ENCODE measurements at regions not wholly inside any gene's neighbourhood (a gene's known extent, or its start where the extent isn't known, plus 50 kb on each side); places are given as distances from the start of the nearest gene placed in this dataset.
"Not testable (repeated sequence)": the region's sequence is repeated elsewhere in the genome, so short reads cannot be mapped to it uniquely, and the experiment has no call there.

- H3K27me3 Mint-ChIP-seq, result peaks cover 29% of the 10 kb centered on the region
- intact Hi-C loops (cut with micrococcal nuclease); H3K27ac Mint-ChIP-seq; DNase-seq; ATAC-seq (ENCODE audit: low read depth); H3K4me3 Mint-ChIP-seq; H3K4me1 Mint-ChIP-seq; H3K9me3 Mint-ChIP-seq; H3K36me3 Mint-ChIP-seq (ENCODE audit: low read depth); CTCF ChIA-PET; POLR2A ChIA-PET: not testable (repeated sequence)
Observed at GRCh38 chr12:48409938-48410337, 59.2 kb upstream of the ZNF641 start.

DNA sequence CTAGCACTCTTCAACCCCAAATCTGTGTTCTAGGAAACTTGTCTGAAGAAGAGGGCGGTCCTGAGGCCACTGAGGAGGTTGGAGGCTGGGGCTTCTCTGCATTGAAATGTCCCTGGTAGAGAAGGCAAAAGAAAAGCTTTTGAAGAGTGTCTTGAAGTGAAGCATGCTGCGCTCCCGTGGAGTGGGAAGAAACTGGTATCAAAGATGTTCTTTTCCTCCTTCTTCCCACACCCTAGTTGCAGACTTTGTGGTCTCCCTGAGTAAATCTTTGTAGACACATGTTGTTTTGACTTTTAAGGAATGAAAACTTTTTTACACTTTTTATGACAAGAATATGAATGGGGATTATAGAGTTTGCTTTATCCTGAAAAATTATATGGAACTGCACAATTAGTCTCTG lies 59.0 kb upstream of the ANP32D start:
- ATAC-seq (ENCODE audit: low read depth), result no peak
- Mint-ChIP-seq H3K4me3 (no peak overlapping the region), H3K36me3 (ENCODE audit: low read depth) (no peaks in the 10 kb centered on the region), H3K27ac (no peak overlapping the region), H3K9me3 (peaks cover 5% of the 10 kb centered on the region), H3K27me3 (peaks cover 47% of the 10 kb centered on the region), H3K4me1 (no peaks in the 10 kb centered on the region)
- DNase-seq, result no peak
- CTCF ChIA-PET, result no interaction called here
- POLR2A ChIA-PET, result no interaction called here
- intact Hi-C loops (cut with micrococcal nuclease), result no loop called here
- TF ChIP-seq CTCF (IDR thresholded peaks at IDR 0.05), result no peak

GRCh38 chr12:48414021-48414420 lies 58.3 kb upstream of the ANP32D start:
- no peak overlapping the region for H3K27ac Mint-ChIP-seq
- DNase-seq, result no peak
- no peaks in the 10 kb centered on the region for H3K4me1 Mint-ChIP-seq
- no peak overlapping the region for H3K4me3 Mint-ChIP-seq
- intact Hi-C loops (cut with micrococcal nuclease), result no loop called here
- H3K9me3 Mint-ChIP-seq, result peaks cover 4% of the 10 kb centered on the region
- H3K27me3 Mint-ChIP-seq, result peaks cover 44% of the 10 kb centered on the region
- no peak for ATAC-seq (ENCODE audit: low read depth)
- POLR2A ChIA-PET, result no interaction called here
- CTCF ChIA-PET, result no interaction called here
- no peak for TF ChIP-seq CTCF (IDR thresholded peaks at IDR 0.05)
- H3K36me3 Mint-ChIP-seq (ENCODE audit: low read depth), result no peaks in the 10 kb centered on the region

DNA sequence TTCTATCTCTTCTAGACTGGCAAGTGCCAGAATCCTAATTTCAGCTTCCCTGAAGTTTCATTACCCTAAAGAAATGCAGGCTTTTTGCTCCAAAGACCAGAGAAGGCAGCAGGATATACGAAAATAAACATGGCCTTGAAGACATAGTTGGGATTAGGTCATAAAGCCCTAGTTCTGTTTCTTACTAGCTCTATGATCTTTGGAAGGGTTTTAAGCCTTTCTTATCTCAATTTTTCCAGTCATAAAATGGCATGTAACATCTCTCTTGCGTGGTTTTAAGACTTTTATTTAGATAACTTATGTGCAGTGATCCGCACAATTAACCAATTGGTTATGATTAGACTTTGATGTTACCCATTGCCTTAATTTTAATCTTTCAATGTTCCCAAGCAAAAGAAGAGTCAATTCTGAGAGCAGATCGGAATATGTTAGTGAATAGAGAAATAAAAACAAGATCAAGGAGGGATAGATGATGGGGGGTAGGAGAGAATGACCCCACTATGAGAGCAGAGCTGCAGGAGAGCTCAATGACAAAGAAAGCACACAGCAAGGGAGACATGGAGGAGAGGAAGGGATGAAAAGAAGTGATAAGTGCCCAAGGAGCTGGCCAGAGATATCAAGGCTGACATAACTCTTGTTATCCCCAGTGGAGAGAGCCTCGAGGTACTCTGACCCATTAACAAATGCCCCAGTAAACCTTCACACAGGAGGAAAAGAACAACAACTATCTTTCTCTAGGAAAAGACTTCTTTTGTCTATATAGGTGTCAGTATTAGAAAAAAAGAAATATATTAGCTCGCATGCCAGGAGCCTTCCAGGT lies 53.0 kb upstream of the ANP32D start:
- Mint-ChIP-seq H3K27me3 (peaks cover 30% of the 10 kb centered on the region), H3K36me3 (ENCODE audit: low read depth) (no peaks in the 10 kb centered on the region), H3K4me1 (no peaks in the 10 kb centered on the region), H3K9me3 (no peaks in the 10 kb centered on the region), H3K4me3 (no peak overlapping the region), H3K27ac (no peak overlapping the region)
- no peak for TF ChIP-seq CTCF (IDR thresholded peaks at IDR 0.05)
- ATAC-seq (ENCODE audit: low read depth) (no peak), DNase-seq (no peak)
- CTCF ChIA-PET, result no interaction called here
- POLR2A ChIA-PET, result no interaction called here
- intact Hi-C loops (cut with micrococcal nuclease), result no loop called here

- H3K4me3 Mint-ChIP-seq, result no peak overlapping the region
- no peak overlapping the region for H3K27ac Mint-ChIP-seq
- ChIA-PET POLR2A (no interaction called here), CTCF (no interaction called here)
- ATAC-seq (ENCODE audit: low read depth), result no peak
- TF ChIP-seq CTCF (IDR thresholded peaks at IDR 0.05), result no peak
- H3K36me3 Mint-ChIP-seq (ENCODE audit: low read depth), result no peaks in the 10 kb centered on the region
- H3K9me3 Mint-ChIP-seq, result no peaks in the 10 kb centered on the region
- H3K4me1 Mint-ChIP-seq, result no peaks in the 10 kb centered on the region
- H3K27me3 Mint-ChIP-seq, result peaks cover 25% of the 10 kb centered on the region
- no peak for DNase-seq
- intact Hi-C loops (cut with micrococcal nuclease), result no loop called here
Observed at GRCh38 chr12:48420039-48420775, 52.2 kb upstream of the ANP32D start.

All from activated B cell treated with CpG ODN at 0.5 μM for 24 hours (primary cell).